OCI-LY3 (cell line): ENCODE measurements at regions not wholly inside any gene's neighbourhood (a gene's known extent, or its start where the extent isn't known, plus 50 kb on each side); places are given as distances from the start of the nearest gene placed in this dataset.
"Not testable (repeated sequence)": the region's sequence is repeated elsewhere in the genome, so short reads cannot be mapped to it uniquely, and the experiment has no call there.

Experiments
- CTCF ChIP-seq: fragments of 200-600, 300-600 bp; sonication (generic); IDR thresholded peaks from 2 replicates; pipeline ENCODE4 v1.5.1; 2014; ENCODE audit warnings: antibody characterized with exemption, low read length, low read depth
- EZH2phosphoT487 ChIP-seq: fragments of 200-600 bp; shearing (Covaris generic); IDR thresholded peaks from 2 replicates; pipeline ENCODE4 v1.6.1; 2018; ENCODE audit warnings: antibody characterized with exemption, mixed run types, low read depth

DNA sequence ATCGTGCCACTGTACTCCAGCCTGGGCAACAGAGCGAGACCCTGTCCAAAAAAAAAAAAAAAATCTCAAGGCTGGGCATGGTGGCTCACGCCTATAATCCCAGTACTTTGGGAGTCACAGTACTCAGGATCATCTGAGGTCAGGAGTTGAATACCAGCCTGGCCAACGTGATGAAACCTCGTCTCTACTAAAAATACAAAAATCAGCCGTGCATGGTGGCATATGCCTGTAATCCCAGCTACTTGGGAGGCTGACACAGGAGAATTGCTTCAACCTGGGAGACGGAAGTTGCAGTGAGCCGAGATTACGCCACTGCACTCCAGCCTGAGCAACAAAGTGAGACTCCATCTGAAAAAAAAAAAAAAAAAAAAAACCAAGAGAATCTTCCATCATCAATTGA is 165.1 kb upstream of the EEA1 start:
- not testable (repeated sequence) for TF ChIP-seq CTCF, EZH2phosphoT487
